Right lobe of liver (tissue), 6 donors: ENCODE measurements at regions not wholly inside any gene's neighbourhood (a gene's known extent, or its start where the extent isn't known, plus 50 kb on each side); places are given as distances from the start of the nearest gene placed in this dataset.
A peak's percentile ranks its signal among the peaks of the same experiment; 100 is the strongest.

Experiments
- ATAC-seq, 4 donors: fragments of 200-7000 bp; cut with Tn5 transposase; one replicate each; pipeline ENCODE4 v1.9.1; 2020; ENCODE audit warnings: mild to moderate bottlenecking in 4 of 4, moderate library complexity in 4 of 4
- DNase-seq, 3 donors: peaks; one replicate each; pipeline ENCODE4 v3.0.0-alpha.2; 2020
- H3K27ac ChIP-seq, 3 donors: fragments of 200-600 bp; one replicate each; pipeline ENCODE4 v1.8.0; 2022
- H3K27me3 ChIP-seq, 2 donors: fragments of 200-600 bp; one replicate each; pipeline ENCODE4 v1.8.0; 2022
- H3K36me3 ChIP-seq, 4 donors: fragments of 200-600 bp; sonication (generic) in 1 of 4; one replicate each; pipeline versions ENCODE4 v1.5.1 to v1.8.0; 2017 to 2022; ENCODE audit warnings: control low read depth in 1 of 4
- H3K4me1 ChIP-seq, 4 donors: fragments of 200-600 bp; sonication (generic) in 1 of 4; one replicate each; pipeline versions ENCODE4 v1.5.1 to v1.8.0; 2017 to 2022; ENCODE audit warnings: control low read depth in 1 of 4
- H3K4me3 ChIP-seq, 3 donors: fragments of 200-600 bp; one replicate each; pipeline ENCODE4 v1.8.0; 2022
- H3K9me3 ChIP-seq, 4 donors: fragments of 200-600 bp; sonication (generic) in 1 of 4; one replicate each; pipeline versions ENCODE4 v1.5.1 to v1.8.0; 2017 to 2022; ENCODE audit warnings: control low read depth in 1 of 4
- POLR2A ChIP-seq: fragments of 450-650 bp; IDR thresholded peaks from one replicate; pipeline ENCODE4 v1.6.1; 2017; ENCODE audit warnings: antibody characterized with exemption, mild to moderate bottlenecking
- WGBS: methylation state at CpG from one replicate; pipeline ENCODE4 v1.1.6; 2018; ENCODE audit warnings: low coverage, low lambda C conversion rate; ENCODE audit not compliant: insufficient coverage; ENCODE audit errors: missing lambda C conversion rate; 5-methylcytosine and 5-hydroxymethylcytosine counted together
- intact Hi-C, 2 donors: fragments of 100-400 bp; cut with DNase I; formaldehyde crosslinking; loops; one replicate each; pipeline versions ENCODE4 v1.11.2 to v1.14.1; 2022
- TF ChIP-seq, protein P1 (sequence below), 4 donors: fragments of 200-600 bp in 3 of 4; fragments of 450-650 bp in 1 of 4; IDR thresholded peaks; one replicate each; pipeline versions ENCODE4 v1.5.1 to v1.8.0; 2016 to 2022; ENCODE audit warnings: antibody characterized with exemption in 4 of 4, mild to moderate bottlenecking in 2 of 4
- donor health status: DM: no; HTN: yes; CAD: no.
- donor health status: DM: no; HTN: no; CAD: no.
- donor health status: DM: no; HTN: no; CAD: no.
- donor health status: DM: no; HTN: yes; CAD: no.
- donor health status: DM: no; HTN: yes; CAD: no.

DNA sequence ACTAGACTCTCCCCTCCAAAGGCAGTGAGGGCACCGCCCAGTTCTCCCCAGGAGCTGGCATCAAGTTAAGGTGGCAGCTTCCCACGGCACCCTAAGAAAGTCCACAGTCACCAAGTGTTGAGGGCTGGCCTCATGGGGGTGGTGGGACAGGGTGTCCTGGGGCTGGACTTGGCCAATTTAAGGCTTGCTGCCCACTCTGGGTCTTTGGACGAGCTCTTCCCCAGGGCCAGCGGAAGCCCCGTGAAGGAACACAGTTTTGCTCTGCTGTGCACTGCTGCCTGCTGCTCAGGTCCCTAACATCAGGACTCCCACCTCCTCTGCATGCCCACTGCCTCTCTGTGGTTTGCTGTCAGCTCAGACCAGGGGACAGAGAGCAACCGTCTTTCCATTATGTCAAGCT, 57.3 kb upstream of the TMEM72 start:
- intact Hi-C loops: loop anchor here (5.0 to 10.0 kb wide), 2 partner anchors 146 to 469 kb away; partner anchors contain the start of gene CXCL12 (in 1 of the 2)
- no peak for ATAC-seq
- no peak overlapping the region for H3K27ac ChIP-seq

DNA sequence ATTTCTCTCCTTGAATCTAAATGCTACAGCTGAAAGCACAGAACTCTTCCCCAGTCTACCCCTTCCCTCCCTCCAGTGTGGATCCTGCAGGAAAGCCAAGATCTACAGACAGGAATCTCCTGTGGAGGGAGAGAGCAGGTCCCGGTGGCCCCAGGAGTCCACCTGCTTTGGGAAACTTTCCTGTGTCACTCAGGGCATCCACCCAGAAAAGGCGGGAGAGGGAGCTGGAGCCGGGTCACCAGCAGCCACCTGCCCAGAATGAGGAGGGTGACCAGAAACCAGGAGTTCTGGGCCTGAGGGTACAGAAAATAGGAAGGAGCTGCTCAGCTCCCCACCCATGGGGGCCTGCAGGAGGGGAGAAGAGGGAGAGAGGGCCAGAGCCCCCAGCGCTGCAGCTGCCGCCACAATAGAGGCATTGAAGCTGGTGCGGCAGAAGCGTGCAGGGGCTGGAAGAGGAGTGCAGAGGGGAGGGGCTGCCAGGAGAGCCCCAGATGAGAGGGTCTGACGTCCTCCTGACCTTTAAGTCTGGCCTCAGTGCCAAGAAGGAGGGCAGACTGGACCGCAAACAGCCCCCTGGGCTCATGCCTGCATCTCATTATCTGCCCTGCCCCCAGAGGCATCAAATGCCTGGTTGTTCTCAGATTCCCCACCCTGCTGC, 56.3 kb upstream of the TMEM72 start:
- Histone ChIP-seq H3K36me3 (no peaks in the 10 kb centered on the region), H3K4me3 (no peak overlapping the region), H3K4me1 (no peaks in the 10 kb centered on the region), H3K27me3 (no peaks in the 10 kb centered on the region), H3K9me3 (no peaks in the 10 kb centered on the region), H3K27ac (no peak overlapping the region)
- 50% methylated on average over 2 of the region's 9 CpGs for WGBS
- ATAC-seq (no peak), DNase-seq (no peak)
- TF ChIP-seq, protein P1, sequence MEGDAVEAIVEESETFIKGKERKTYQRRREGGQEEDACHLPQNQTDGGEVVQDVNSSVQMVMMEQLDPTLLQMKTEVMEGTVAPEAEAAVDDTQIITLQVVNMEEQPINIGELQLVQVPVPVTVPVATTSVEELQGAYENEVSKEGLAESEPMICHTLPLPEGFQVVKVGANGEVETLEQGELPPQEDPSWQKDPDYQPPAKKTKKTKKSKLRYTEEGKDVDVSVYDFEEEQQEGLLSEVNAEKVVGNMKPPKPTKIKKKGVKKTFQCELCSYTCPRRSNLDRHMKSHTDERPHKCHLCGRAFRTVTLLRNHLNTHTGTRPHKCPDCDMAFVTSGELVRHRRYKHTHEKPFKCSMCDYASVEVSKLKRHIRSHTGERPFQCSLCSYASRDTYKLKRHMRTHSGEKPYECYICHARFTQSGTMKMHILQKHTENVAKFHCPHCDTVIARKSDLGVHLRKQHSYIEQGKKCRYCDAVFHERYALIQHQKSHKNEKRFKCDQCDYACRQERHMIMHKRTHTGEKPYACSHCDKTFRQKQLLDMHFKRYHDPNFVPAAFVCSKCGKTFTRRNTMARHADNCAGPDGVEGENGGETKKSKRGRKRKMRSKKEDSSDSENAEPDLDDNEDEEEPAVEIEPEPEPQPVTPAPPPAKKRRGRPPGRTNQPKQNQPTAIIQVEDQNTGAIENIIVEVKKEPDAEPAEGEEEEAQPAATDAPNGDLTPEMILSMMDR (IDR thresholded peaks at IDR 0.05): no peak
- no peak for TF ChIP-seq POLR2A
- intact Hi-C loops: loop anchor here (5.0 to 10.0 kb wide), 3 partner anchors 148 to 1188 kb away; partner anchors contain the start of gene CXCL12 (in 1 of the 2)

More for the DNA sequence above, 57.3 kb upstream of the TMEM72 start:
- TF ChIP-seq, protein P1 (IDR thresholded peaks at IDR 0.05): no peak
- TF ChIP-seq POLR2A: no peak
- H3K4me3 ChIP-seq: no peak overlapping the region
- no peak for DNase-seq
- no peaks in the 10 kb centered on the region for H3K27me3 ChIP-seq
- H3K4me1 ChIP-seq: no peaks in the 10 kb centered on the region
- no peaks in the 10 kb centered on the region for H3K36me3 ChIP-seq
- H3K9me3 ChIP-seq: no peaks in the 10 kb centered on the region
- 50% methylated on average over 2 of the region's 6 CpGs for WGBS

DNA sequence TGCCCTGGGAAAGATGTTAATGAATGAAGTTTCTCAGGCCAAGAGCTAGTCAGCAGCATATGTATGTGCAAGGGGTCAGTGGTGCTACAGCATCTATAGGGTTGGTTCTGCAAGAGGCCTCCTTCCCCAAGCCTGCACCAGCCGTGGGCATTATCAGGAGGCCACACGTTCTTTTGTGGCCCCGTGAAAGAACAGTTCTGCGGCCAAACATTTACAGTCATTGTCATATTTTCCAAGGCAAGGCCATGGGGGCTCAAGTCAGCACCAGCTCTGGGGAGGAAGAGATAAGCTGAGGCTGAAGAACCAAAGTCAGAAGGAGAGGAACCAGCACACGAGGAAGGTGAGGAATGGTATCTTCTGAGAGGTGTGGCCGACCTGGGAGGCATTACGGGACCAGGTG, 54.4 kb upstream of the TMEM72 start:
- DNase-seq (peak in 1 of 3 donors; percentile 25), ATAC-seq (no peak)
- Histone ChIP-seq H3K36me3 (no peaks in the 10 kb centered on the region), H3K27me3 (no peaks in the 10 kb centered on the region), H3K27ac (no peak overlapping the region), H3K4me3 (no peak overlapping the region), H3K9me3 (no peaks in the 10 kb centered on the region), H3K4me1 (no peaks in the 10 kb centered on the region)
- WGBS: 61% methylated on average over 6 of the region's 7 CpGs
- TF ChIP-seq, protein P1 (IDR thresholded peaks at IDR 0.05): no peak
- no peak for TF ChIP-seq POLR2A
- intact Hi-C loops: loop anchor here (5.0 to 10.0 kb wide), 2 partner anchors 472 to 1189 kb away; partner anchors contain the start of gene CXCL12 (in 1 of the 2)

DNA sequence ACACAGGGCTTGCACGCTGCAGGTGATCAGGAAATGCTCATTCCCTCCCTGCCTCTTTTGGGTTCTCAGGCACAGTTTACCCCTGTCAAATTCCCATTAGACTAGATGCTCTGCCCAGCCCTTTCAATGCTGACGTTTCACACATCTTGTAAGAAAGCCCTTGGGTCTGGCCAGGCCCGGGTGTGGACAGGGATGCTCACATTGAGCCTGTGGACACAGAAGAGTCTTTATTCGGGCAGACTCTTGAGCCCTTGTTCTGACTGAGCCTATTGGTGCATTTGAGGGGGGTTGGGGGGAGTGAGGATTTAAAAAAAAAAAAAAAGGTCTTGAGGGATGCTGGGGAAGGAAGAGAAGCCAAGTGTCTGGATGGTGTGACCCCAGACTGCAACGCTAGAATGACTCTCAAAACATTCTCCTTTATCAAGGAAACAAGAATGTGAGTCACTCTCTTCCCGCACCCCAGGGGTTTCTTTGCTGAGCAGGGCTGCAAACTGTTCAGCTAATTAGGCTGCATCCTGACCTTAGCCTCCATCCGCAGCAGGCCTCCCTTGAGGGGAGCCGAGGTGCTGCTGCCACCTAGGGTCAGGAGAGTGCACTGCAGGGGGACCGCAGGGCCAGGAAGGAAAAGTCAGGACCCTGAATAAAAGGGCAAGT, 53.6 kb upstream of the TMEM72 start:
- no peaks in the 10 kb centered on the region for H3K27me3 ChIP-seq
- peaks cover 0 to 6% (median 0%) of the 10 kb centered on the region in 4 donors for H3K4me1 ChIP-seq
- WGBS: 30% methylated on average over 9 of the region's 9 CpGs
- H3K36me3 ChIP-seq: no peaks in the 10 kb centered on the region
- peak in 2 of 3 donors; percentile 53 to 70 for DNase-seq
- H3K9me3 ChIP-seq: no peaks in the 10 kb centered on the region
- TF ChIP-seq POLR2A: no peak
- TF ChIP-seq, protein P1 (IDR thresholded peaks at IDR 0.05): peak; percentile 89 to 98 (median 98)
- H3K27ac ChIP-seq: no peak overlapping the region
- intact Hi-C loops: loop anchor here (5.0 to 10.0 kb wide), 2 partner anchors 473 to 1190 kb away; partner anchors contain the start of gene CXCL12 (in 1 of the 2)
- no peak overlapping the region for H3K4me3 ChIP-seq
- peak; percentile 80 to 91 (median 84) for ATAC-seq
